ENCODE measurements at regions not wholly inside any gene's neighbourhood (a gene's known extent, or its start where the extent isn't known, plus 50 kb on each side); places are given as distances from the start of the nearest gene placed in this dataset.

- DNase-seq (ENCODE audit: low read depth in 4 of 4, low spot score in 3 of 4) = no peak
Observed at GRCh38 chr9:105141976-105142250, 102.5 kb upstream of the SLC44A1 start.

- no peak for DNase-seq (ENCODE audit: low read depth in 4 of 4, low spot score in 3 of 4)
Observed at GRCh38 chr9:105142406-105143135, 101.9 kb upstream of the SLC44A1 start.

GRCh38 chr9:105143136-105143430 is 101.4 kb upstream of the SLC44A1 start:
- no peak for DNase-seq (ENCODE audit: low read depth in 4 of 4, low spot score in 3 of 4)

- DNase-seq (ENCODE audit: low read depth in 4 of 4, low spot score in 3 of 4) = no peak
Observed at GRCh38 chr9:105144076-105144475, 100.4 kb upstream of the SLC44A1 start.

GRCh38 chr9:105144841-105145240 is 99.6 kb upstream of the SLC44A1 start:
- DNase-seq (ENCODE audit: low read depth in 4 of 4, low spot score in 3 of 4) = no peak

- no peak for DNase-seq (ENCODE audit: low read depth in 4 of 4, low spot score in 3 of 4)
Observed at GRCh38 chr9:105146677-105147076, 97.8 kb upstream of the SLC44A1 start.

- no peak for DNase-seq (ENCODE audit: low read depth in 4 of 4, low spot score in 3 of 4)
Observed at GRCh38 chr9:105147110-105147871, 97.2 kb upstream of the SLC44A1 start.

GRCh38 chr9:105148328-105149006 is 96.0 kb upstream of the SLC44A1 start:
- DNase-seq (ENCODE audit: low read depth in 4 of 4, low spot score in 3 of 4) = no peak

- DNase-seq (ENCODE audit: low read depth in 4 of 4, low spot score in 3 of 4) = no peak
Observed at GRCh38 chr9:105150991-105151685, 93.3 kb upstream of the SLC44A1 start.

GRCh38 chr9:105151686-105151995 is 92.8 kb upstream of the SLC44A1 start:
- no peak for DNase-seq (ENCODE audit: low read depth in 4 of 4, low spot score in 3 of 4)

GRCh38 chr9:105154723-105155191 is 89.7 kb upstream of the SLC44A1 start:
- no peak for DNase-seq (ENCODE audit: low read depth in 4 of 4, low spot score in 3 of 4)

- peak in 2 of 4 donors; percentile 40 to 47 for DNase-seq (ENCODE audit: low read depth in 4 of 4, low spot score in 3 of 4)
Observed at GRCh38 chr9:105157171-105157583, 87.3 kb upstream of the SLC44A1 start.

- no peak for DNase-seq (ENCODE audit: low read depth in 4 of 4, low spot score in 3 of 4)
Observed at GRCh38 chr9:105158020-105158419, 86.4 kb upstream of the SLC44A1 start.

GRCh38 chr9:105158898-105159297 is 85.6 kb upstream of the SLC44A1 start:
- DNase-seq (ENCODE audit: low read depth in 4 of 4, low spot score in 3 of 4) = no peak

GRCh38 chr9:105168870-105169319 is 75.6 kb upstream of the SLC44A1 start:
- no peak for DNase-seq (ENCODE audit: low read depth in 4 of 4, low spot score in 3 of 4)

GRCh38 chr9:105171076-105171475 is 73.4 kb upstream of the SLC44A1 start:
- DNase-seq (ENCODE audit: low read depth in 4 of 4, low spot score in 3 of 4) = no peak

GRCh38 chr9:105171589-105171988 is 72.9 kb upstream of the SLC44A1 start:
- no peak for DNase-seq (ENCODE audit: low read depth in 4 of 4, low spot score in 3 of 4)

GRCh38 chr9:105172436-105172835 is 72.0 kb upstream of the SLC44A1 start:
- DNase-seq (ENCODE audit: low read depth in 4 of 4, low spot score in 3 of 4) = no peak

GRCh38 chr9:105173306-105173705 is 71.1 kb upstream of the SLC44A1 start:
- DNase-seq (ENCODE audit: low read depth in 4 of 4, low spot score in 3 of 4) = no peak

GRCh38 chr9:105173826-105174225 is 70.6 kb upstream of the SLC44A1 start:
- no peak for DNase-seq (ENCODE audit: low read depth in 4 of 4, low spot score in 3 of 4)

- no peak for DNase-seq (ENCODE audit: low read depth in 4 of 4, low spot score in 3 of 4)
Observed at GRCh38 chr9:105176194-105176593, 68.3 kb upstream of the SLC44A1 start.
